ENCODE measurements at regions not wholly inside any gene's neighbourhood (a gene's known extent, or its start where the extent isn't known, plus 50 kb on each side); places are given as distances from the start of the nearest gene placed in this dataset.

DNA sequence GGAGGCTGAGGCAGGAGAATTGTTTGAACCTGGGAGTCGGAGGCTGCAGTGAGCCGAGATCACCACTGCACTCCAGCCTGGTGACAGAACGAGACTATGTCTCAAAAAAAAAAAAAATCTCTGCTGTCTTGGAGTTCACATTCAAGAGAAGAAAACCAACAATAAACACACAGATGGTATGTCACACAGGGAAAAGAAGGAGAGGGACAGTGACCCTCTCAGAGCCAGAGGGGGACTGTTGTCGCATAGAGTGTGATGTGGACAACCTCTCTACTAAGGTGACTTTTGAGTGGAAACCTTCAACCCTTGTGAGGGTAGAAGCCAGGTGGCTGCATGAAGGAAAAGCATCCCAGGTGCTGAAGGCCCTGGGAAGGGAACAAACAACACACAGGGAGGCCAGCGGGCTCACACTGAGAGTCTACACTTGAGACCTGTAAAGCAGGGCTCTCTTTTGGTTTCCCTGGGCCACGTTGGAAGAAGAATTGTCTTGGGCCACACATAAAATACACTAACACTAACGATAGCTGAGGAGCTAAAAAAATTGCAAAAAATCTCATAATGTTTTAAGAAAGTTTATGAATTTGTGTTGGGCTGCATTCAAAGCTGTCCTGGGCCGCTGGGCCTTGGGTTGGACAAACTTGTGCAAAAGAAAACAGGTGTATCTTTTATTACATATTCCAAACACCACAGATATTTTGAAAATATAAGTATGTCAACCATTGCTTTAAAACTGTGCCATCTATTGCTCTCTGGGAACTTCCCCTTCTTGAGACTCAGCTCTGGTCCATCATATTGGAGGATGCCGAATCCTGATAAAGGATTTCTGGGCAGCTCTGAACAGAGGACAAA is 136.0 kb downstream of the DDX1 start:
- no peak for DNase-seq (ENCODE audit: low read depth, low spot score)
- ATAC-seq = no peak
- Histone ChIP-seq H3K27me3 (ENCODE audit: control insufficient read depth, insufficient read depth, low read length) (no peaks in the 10 kb centered on the region), H3K36me3 (ENCODE audit: control insufficient read depth, insufficient read depth, low read length) (no peaks in the 10 kb centered on the region), H3K27ac (ENCODE audit: low read length) (no peak overlapping the region), H3K4me1 (ENCODE audit: control insufficient read depth, insufficient read depth, low read length) (0 out of 2 replicates have a peak, but pooled peaks cover 5% of the 10 kb centered on the region), H3K9me3 (ENCODE audit: control insufficient read depth, insufficient read depth, low read depth, low read length) (no peaks in the 10 kb centered on the region), H3K4me3 (ENCODE audit: low read depth in 2 of 2, low read length in 2 of 2) (no peak overlapping the region)
- in situ Hi-C loops (cut with HindIII; ENCODE audit: low pct_unique_long_range_greater_than_20kb, low sequenced_read_pairs) = no loop called here
- TF ChIP-seq SIN3A (IDR thresholded peaks at IDR 0.05; ENCODE audit: borderline replicate concordance, insufficient read depth, low read depth, low read length) = no peak
- TF ChIP-seq POLR2AphosphoS5 (IDR thresholded peaks at IDR 0.05; ENCODE audit: low read depth, low read length) = no peak
- no peak for TF ChIP-seq TCF7L2 (IDR thresholded peaks at IDR 0.05; ENCODE audit: low read depth, low read length)
- TF ChIP-seq, protein P1, sequence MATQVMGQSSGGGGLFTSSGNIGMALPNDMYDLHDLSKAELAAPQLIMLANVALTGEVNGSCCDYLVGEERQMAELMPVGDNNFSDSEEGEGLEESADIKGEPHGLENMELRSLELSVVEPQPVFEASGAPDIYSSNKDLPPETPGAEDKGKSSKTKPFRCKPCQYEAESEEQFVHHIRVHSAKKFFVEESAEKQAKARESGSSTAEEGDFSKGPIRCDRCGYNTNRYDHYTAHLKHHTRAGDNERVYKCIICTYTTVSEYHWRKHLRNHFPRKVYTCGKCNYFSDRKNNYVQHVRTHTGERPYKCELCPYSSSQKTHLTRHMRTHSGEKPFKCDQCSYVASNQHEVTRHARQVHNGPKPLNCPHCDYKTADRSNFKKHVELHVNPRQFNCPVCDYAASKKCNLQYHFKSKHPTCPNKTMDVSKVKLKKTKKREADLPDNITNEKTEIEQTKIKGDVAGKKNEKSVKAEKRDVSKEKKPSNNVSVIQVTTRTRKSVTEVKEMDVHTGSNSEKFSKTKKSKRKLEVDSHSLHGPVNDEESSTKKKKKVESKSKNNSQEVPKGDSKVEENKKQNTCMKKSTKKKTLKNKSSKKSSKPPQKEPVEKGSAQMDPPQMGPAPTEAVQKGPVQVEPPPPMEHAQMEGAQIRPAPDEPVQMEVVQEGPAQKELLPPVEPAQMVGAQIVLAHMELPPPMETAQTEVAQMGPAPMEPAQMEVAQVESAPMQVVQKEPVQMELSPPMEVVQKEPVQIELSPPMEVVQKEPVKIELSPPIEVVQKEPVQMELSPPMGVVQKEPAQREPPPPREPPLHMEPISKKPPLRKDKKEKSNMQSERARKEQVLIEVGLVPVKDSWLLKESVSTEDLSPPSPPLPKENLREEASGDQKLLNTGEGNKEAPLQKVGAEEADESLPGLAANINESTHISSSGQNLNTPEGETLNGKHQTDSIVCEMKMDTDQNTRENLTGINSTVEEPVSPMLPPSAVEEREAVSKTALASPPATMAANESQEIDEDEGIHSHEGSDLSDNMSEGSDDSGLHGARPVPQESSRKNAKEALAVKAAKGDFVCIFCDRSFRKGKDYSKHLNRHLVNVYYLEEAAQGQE (IDR thresholded peaks at IDR 0.05; ENCODE audit: insufficient read depth in 1 of 2, low read depth in 2 of 2, low read length in 1 of 2) = no peak
- no peak for TF ChIP-seq CTCF (IDR thresholded peaks at IDR 0.05)
- ChIA-PET POLR2A (no interaction called here), CTCF (no interaction called here)
- no TSS peak for BruUV-seq (replicated peaks)
- intact Hi-C loops (cut with micrococcal nuclease; ENCODE audit: unreplicated experiment) = no loop called here

- DNase-seq (ENCODE audit: low read depth, low spot score) (no peak), ATAC-seq (no peak)
- 0 out of 2 replicates have a peak, but pooled peaks cover 6% of the 10 kb centered on the region for H3K4me1 ChIP-seq (ENCODE audit: control insufficient read depth, insufficient read depth, low read length)
- H3K4me3 ChIP-seq (ENCODE audit: low read depth in 2 of 2, low read length in 2 of 2) = no peak overlapping the region
- no TSS peak for BruUV-seq (replicated peaks)
- in situ Hi-C loops (cut with HindIII; ENCODE audit: low pct_unique_long_range_greater_than_20kb, low sequenced_read_pairs) = no loop called here
- TF ChIP-seq POLR2AphosphoS5 (IDR thresholded peaks at IDR 0.05; ENCODE audit: low read depth, low read length) = no peak
- no peak for TF ChIP-seq CTCF (IDR thresholded peaks at IDR 0.05)
- TF ChIP-seq SIN3A (IDR thresholded peaks at IDR 0.05; ENCODE audit: borderline replicate concordance, insufficient read depth, low read depth, low read length) = no peak
- no peak for TF ChIP-seq TCF7L2 (IDR thresholded peaks at IDR 0.05; ENCODE audit: low read depth, low read length)
- TF ChIP-seq, protein P1 (IDR thresholded peaks at IDR 0.05; ENCODE audit: insufficient read depth in 1 of 2, low read depth in 2 of 2, low read length in 1 of 2) = no peak
- intact Hi-C loops (cut with micrococcal nuclease; ENCODE audit: unreplicated experiment) = no loop called here
- ChIA-PET CTCF (no interaction called here), POLR2A (no interaction called here)
- no peaks in the 10 kb centered on the region for H3K9me3 ChIP-seq (ENCODE audit: control insufficient read depth, insufficient read depth, low read depth, low read length)
- H3K27ac ChIP-seq (ENCODE audit: low read length) = no peak overlapping the region
- H3K27me3 ChIP-seq (ENCODE audit: control insufficient read depth, insufficient read depth, low read length) = no peaks in the 10 kb centered on the region
- no peaks in the 10 kb centered on the region for H3K36me3 ChIP-seq (ENCODE audit: control insufficient read depth, insufficient read depth, low read length)
These were observed 136.7 kb downstream of the DDX1 start for GRCh38 chr2:15728245-15728938.
